ENCODE measurements at regions not wholly inside any gene's neighbourhood (a gene's known extent, or its start where the extent isn't known, plus 50 kb on each side); places are given as distances from the start of the nearest gene placed in this dataset.

DNA sequence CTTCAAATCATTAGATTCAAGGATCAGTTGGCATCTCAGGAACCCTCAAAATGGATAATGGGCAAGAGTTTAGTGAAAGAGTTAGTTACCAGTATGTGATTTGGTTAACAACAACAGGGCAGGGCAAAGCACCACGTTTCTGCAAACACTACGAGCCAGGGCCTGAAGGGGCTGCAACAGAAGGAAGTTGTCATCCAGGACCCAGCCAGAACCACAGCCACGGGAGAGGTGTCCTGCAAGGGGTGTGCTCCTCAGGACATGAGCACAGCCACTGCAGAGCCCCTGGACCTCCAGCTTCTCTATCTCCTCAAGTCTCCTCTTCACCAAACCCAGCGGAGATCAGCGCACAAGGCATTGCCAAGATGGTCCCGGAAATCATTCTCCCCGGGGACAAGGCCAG, 173.3 kb upstream of the PIEZO2 start:
- no peak overlapping the region for H3K4me3 Mint-ChIP-seq (ENCODE audit: unreplicated experiment)
- peaks cover 74% of the 10 kb centered on the region for H3K4me1 Mint-ChIP-seq (ENCODE audit: low read depth)
- no peak overlapping the region for H3K27ac Mint-ChIP-seq (ENCODE audit: unreplicated experiment)
- H3K27me3 Mint-ChIP-seq (ENCODE audit: low read depth) = no peaks in the 10 kb centered on the region
- peaks cover 4% of the 10 kb centered on the region for H3K9me3 Mint-ChIP-seq (ENCODE audit: low read depth)
- DNase-seq (ENCODE audit: low spot score) = no peak
- H3K36me3 Mint-ChIP-seq (ENCODE audit: low read depth) = no peaks in the 10 kb centered on the region
- TF ChIP-seq, protein P1, sequence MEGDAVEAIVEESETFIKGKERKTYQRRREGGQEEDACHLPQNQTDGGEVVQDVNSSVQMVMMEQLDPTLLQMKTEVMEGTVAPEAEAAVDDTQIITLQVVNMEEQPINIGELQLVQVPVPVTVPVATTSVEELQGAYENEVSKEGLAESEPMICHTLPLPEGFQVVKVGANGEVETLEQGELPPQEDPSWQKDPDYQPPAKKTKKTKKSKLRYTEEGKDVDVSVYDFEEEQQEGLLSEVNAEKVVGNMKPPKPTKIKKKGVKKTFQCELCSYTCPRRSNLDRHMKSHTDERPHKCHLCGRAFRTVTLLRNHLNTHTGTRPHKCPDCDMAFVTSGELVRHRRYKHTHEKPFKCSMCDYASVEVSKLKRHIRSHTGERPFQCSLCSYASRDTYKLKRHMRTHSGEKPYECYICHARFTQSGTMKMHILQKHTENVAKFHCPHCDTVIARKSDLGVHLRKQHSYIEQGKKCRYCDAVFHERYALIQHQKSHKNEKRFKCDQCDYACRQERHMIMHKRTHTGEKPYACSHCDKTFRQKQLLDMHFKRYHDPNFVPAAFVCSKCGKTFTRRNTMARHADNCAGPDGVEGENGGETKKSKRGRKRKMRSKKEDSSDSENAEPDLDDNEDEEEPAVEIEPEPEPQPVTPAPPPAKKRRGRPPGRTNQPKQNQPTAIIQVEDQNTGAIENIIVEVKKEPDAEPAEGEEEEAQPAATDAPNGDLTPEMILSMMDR (IDR thresholded peaks at IDR 0.05) = no peak

DNA sequence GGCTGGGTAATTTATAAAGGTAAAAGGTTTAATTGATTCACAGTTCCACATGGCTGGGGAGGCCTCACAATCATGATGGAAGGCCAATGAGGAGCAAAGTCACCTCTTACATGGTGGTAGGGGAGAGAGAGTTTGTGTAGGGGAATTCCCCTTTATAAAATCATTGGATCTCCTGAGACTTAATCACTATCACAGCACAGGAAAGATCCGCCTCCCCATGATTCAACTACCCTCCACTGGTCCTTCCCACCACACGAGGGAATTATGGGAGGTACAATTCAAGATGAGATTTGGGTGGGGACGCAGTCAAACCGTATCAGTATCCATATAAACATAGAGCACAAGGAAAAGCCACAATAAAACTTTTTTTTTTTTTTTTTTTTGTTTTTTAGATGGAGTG, 172.6 kb upstream of the PIEZO2 start:
- Mint-ChIP-seq H3K4me3 (ENCODE audit: unreplicated experiment) (no peak overlapping the region), H3K36me3 (ENCODE audit: low read depth) (no peaks in the 10 kb centered on the region), H3K9me3 (ENCODE audit: low read depth) (peaks cover 4% of the 10 kb centered on the region), H3K27me3 (ENCODE audit: low read depth) (no peaks in the 10 kb centered on the region), H3K27ac (ENCODE audit: unreplicated experiment) (no peak overlapping the region), H3K4me1 (ENCODE audit: low read depth) (peaks cover 67% of the 10 kb centered on the region)
- TF ChIP-seq, protein P1 (IDR thresholded peaks at IDR 0.05) = no peak
- no peak for DNase-seq (ENCODE audit: low spot score)

DNA sequence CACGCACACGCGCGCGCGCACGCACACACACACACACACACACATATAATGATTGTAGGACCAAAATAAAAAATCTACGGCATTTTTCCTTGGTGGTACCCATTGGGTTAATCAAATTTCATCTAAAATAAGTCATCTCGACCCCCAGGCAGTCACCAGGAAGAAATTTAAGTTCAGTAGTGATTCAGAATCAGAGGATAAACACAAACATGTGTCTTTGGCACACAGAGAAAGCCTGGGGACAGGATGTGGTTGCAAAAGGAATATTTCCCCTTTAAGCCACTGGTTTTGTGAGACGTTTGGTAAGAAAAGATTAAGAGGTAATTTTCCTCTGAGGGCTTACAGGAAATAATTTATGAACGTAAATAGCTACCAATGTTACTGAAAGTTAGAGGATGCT, 171.6 kb upstream of the PIEZO2 start:
- TF ChIP-seq, protein P1 (IDR thresholded peaks at IDR 0.05) = no peak
- H3K27me3 Mint-ChIP-seq (ENCODE audit: low read depth) = no peaks in the 10 kb centered on the region
- no peaks in the 10 kb centered on the region for H3K9me3 Mint-ChIP-seq (ENCODE audit: low read depth)
- no peak overlapping the region for H3K4me3 Mint-ChIP-seq (ENCODE audit: unreplicated experiment)
- H3K4me1 Mint-ChIP-seq (ENCODE audit: low read depth) = peaks cover 57% of the 10 kb centered on the region
- no peak for DNase-seq (ENCODE audit: low spot score)
- H3K36me3 Mint-ChIP-seq (ENCODE audit: low read depth) = no peaks in the 10 kb centered on the region
- peak overlapping the region; percentile 76 for H3K27ac Mint-ChIP-seq (ENCODE audit: unreplicated experiment)

DNA sequence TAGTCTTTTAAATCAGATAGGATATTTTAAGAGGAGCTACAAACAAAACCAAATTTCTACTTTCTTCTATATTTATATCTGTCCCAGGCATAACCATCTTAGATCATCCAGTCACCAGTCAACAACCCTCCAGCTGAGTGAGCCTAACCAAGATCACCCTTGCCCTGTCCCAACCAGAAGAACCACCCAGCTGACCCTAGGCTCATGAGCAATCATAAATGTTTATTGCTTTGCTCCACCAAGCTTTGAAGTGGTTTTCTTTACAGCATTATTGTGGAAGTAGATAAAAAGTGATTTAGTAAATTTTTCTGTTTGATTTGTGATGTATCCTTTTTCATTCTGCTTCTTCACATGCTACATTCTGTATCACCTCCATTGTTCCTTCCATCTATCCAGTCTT, 167.2 kb upstream of the PIEZO2 start:
- DNase-seq (ENCODE audit: low spot score) = no peak
- Mint-ChIP-seq H3K9me3 (ENCODE audit: low read depth) (no peaks in the 10 kb centered on the region), H3K27me3 (ENCODE audit: low read depth) (no peaks in the 10 kb centered on the region), H3K4me3 (ENCODE audit: unreplicated experiment) (no peak overlapping the region), H3K36me3 (ENCODE audit: low read depth) (no peaks in the 10 kb centered on the region), H3K4me1 (ENCODE audit: low read depth) (peaks cover 16% of the 10 kb centered on the region), H3K27ac (ENCODE audit: unreplicated experiment) (no peak overlapping the region)
- TF ChIP-seq, protein P1 (IDR thresholded peaks at IDR 0.05) = no peak

DNA sequence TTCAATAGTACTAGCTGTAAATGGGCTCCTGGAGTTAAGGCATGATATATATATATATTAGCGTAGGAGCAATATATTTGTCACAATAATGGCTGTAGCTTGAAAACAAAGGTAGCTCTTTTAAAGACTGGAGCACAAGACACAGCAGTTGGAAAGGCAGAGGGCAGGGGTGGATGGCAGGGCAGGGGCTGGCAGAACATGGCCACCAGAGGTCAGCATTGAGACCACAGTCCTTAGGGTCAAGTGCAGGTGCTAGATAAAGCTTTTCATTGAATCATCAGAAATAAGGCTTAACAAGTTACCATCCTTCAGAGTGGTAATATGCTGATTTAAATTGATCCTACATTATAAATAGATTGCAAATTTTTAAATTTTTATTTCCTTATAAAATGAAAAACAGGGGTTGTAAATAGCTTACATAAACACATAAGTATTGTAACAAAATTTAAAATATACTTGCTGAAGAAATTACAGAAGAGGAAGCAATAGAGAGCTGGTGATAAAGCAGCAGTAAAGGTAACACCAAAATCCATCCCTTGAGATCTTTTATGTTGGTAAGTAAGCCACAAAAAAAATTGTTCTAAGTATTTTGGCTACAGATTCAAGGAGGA, 161.2 kb upstream of the PIEZO2 start:
- DNase-seq (ENCODE audit: low spot score) = no peak
- H3K4me3 Mint-ChIP-seq (ENCODE audit: unreplicated experiment) = no peak overlapping the region
- H3K27me3 Mint-ChIP-seq (ENCODE audit: low read depth) = no peaks in the 10 kb centered on the region
- H3K4me1 Mint-ChIP-seq (ENCODE audit: low read depth) = no peaks in the 10 kb centered on the region
- TF ChIP-seq, protein P1 (IDR thresholded peaks at IDR 0.05) = peak; percentile 88
- H3K36me3 Mint-ChIP-seq (ENCODE audit: low read depth) = no peaks in the 10 kb centered on the region
- H3K9me3 Mint-ChIP-seq (ENCODE audit: low read depth) = no peaks in the 10 kb centered on the region
- no peak overlapping the region for H3K27ac Mint-ChIP-seq (ENCODE audit: unreplicated experiment)

Measured in chondrocyte (in vitro differentiated cells).